Fibroblast of skin of left quadriceps (primary cell): ENCODE measurements at regions not wholly inside any gene's neighbourhood (a gene's known extent, or its start where the extent isn't known, plus 50 kb on each side); places are given as distances from the start of the nearest gene placed in this dataset.

Experiments
- DNase-seq, 2 experiments: peaks; one replicate each; pipeline ENCODE4 v3.0.0-alpha.2; 2013; ENCODE audit warnings: low read depth in 2 of 2

DNA sequence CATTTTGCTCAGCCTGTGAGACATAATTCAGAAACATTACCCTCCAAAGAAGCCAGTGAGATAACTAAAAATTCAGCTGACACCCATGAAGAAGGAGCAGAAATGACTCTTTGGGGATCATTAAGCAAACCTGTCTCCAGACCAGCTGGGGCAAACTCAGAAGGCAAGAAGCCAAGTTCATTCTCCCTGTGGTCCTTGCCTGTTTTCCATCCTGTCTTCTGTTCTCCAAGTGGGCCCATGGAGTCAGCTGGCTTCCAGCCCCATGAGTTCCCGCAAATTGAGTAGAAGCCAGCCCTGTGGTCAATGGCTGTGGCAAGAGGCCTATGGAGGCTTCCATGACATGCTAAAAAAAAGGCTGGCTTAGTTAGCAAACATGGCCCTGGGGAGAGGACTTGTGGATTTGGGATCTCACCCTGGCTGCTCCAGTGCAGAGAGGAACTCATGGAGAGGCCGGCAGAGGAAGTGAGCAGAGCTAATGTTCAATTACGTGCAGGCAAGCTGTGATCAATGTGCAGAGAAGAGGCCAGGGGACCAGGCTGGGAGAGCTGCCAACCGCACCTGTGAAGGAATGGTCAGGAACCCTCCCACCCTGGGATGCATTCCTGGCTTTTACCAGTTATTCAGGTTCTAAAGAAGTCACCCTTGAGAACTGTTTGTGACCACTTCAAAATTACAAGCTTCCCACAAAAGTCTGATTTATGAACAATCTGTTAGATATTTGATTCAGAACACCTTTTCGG is 229.1 kb downstream of the TSHZ3 start:
- no peak for DNase-seq

DNA sequence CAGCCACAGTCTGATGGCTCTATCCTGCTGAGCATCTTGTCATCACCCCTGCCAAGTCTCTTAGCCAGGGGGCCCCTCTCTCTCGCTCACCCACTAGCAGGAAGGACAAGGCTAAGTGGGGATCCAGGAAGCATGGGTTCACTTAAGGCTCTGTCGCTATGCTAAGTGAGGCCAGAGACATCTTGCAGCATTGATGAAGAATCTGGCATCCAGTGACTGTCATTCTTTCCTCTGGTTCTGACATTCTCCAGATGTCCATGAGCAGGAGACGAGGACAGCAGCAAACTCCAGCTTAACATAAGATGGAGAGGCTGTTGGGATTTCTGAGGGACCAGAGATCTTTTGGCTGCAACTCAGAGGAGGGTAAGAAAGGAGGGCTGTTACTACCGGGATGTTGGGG is 230.2 kb downstream of the TSHZ3 start:
- no peak for DNase-seq

DNA sequence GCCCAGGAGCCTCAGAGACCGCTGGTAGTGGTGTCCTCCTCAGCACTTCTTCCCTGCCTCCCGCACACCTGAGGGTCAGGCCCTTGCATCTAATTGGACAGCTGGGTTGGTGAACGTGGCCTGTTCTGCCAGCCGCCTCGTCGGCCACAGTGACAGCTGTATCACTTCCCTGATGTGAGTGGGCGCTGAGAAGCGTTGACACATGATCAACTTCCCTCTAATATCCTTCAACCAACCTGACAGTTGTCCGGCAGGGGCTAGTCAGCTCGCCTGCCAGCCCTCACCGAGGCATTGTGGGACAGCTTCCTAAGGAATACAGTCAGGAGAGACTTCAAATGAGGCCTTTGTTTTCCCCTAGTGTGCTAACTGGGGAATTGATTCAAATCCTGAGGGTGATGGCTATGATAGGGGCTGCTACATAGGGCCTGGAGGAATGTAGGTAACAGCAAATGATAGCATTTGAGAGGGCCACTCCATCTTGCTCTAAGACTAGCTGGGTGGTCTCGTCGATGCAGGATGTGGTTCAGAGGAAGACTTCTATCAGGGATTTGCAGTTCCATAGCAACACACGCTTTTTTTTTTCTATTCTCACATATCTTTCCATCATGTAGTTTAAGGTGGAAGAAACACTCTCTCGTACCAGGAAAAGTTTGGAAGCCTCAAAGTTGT is 230.8 kb downstream of the TSHZ3 start:
- DNase-seq = no peak

DNA sequence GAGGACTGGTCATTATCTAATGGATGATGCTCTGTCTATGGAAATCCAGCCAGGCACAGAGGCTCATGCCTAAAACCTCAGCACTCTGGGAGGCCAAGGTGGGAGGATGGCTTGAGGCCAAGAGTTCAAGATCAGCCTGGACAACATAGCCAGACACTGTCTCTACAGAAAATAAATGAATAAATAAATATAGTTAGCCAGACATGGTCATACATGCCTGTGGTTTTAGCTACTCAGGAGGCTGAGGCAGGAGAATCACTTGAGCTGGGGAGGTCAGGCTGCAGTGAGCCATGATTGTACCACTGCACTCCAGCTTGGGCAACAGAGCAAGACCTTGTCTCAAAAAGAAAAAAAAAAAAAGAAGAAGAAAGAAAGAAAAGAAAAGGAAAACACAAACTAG is 234.7 kb downstream of the TSHZ3 start:
- DNase-seq = no peak

DNA sequence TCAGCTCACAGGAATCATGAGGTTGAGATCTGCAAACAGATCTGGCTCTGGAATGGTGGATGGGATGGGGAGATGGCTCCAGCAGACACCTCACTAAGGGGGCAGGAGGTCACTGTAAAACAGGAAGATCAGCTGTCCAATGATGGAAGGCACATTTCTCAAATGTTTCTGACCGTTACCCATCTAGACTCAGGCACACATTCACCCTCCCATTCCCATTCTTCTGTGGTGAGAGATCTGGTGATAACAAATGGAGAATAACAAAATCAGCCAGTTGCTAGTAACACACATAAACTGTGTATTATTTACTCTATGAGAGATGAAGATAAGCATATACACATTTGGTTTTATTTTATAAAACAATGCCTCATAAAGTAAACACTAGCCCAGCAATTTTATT is 235.9 kb downstream of the TSHZ3 start:
- no peak for DNase-seq

DNA sequence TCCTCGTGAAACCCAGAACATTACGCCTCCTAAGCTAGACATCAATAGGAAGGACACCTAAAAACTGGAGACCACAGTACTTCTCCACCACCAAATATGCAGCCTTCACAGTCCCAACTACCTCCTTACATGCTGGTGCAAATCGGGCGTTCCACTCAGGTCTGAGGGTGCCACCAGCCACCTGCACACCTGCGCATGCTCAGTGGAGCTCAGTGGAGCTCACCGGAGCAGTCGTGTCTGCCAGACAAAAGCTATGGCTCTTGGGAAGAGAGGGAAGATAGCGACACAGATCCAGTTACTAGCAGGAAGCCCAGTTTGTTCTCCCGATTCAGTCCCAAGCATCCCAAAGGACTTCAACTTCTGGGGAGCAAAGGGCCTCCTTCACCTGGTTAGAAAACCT is 237.1 kb downstream of the TSHZ3 start:
- DNase-seq = no peak

DNA sequence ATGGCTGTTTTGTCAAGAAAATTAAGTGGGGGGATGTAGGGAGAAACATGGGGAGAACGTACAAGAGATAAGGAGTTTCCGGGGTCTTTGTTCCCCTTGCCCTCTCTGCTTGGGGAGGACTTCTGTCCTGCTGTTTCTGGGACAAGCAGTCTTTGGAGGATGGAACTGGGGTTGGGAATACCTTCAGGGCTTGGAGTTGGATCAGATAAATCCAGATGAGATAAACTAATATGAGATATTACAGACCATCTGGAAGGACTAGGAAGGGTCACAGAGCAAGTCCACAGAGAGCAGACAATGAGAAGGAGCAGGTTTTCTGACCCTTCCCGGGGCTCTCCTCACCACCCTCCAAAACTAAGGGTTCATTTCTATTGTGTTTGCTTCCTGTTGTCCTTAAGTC is 237.5 kb downstream of the TSHZ3 start:
- no peak for DNase-seq

DNA sequence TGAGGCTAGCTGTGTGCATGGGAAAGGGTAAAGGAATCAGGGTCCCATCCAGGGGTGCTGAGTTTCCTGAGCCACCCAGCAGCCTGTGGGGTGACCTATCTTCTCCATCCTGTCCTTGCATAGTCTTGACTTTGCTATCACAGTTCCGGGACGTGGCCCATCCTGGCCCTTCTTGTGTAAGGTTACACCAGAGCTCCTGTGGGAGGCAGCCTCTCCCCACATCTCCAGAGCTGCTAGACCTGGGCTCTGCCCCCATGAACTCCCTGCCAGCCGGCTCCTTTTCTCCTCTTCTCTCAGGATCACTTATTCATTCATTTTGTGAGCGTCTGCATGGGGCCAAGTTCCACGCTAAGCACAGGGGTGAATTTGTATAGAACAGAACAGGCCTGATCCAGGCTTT is 238.9 kb downstream of the TSHZ3 start:
- no peak for DNase-seq

DNA sequence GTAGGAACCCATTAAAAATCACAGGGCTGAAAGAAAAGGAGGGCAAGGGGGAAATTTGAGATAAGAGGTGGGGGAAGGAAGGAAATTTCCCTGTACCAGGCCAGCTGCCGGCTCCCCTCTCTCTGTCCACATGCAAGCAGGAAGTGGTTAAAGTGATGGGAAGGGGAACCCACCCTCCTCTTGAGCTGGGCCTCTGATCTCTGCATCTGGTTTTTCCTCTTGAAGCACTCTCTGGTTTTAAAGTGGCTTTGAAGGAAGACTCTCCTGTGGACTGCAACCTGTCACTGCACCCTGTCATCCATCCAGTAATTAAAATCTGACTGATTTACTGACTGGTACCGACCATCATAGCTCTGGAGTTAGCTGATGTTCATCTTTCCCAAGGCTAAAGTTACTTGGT is 239.6 kb downstream of the TSHZ3 start:
- no peak for DNase-seq

DNA sequence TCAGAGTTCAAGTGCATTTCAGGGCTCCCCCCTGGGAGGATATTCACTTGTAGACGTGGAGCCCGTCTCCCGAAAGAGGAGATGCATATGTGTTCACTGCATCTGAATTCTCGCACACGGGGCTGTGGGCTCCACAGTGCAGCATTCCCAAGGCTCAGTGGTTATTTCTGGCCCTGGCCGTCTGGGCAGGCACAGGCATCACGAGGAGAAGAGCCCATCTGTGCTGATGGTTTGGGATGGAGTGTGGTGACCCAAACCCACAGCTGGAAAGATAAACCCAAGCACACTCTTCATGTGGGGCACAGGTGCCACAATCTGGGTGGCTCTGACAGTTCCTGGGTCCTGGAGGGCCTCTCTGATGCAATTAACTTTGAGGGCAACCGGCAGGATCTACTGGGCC is 242.1 kb downstream of the TSHZ3 start:
- no peak for DNase-seq

DNA sequence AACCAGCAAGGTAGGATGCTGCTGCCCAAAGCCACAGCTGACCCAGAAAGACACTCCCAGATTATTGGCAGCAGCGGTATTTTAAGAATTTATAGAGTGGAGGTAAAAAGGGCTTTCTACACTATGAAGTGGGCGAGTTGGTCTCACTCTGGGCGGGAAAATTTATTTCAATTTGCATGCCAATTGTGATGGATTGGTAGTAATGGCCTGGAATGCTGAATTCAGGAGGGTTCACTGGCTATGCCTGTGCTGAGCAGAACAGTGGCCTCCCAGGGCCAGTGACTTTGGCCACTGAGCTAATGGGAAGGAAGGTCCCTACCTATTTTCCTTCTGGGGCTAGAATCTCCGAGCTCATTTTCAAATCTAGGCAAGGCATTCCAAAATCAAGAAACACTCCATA is 243.5 kb downstream of the TSHZ3 start:
- DNase-seq = no peak

DNA sequence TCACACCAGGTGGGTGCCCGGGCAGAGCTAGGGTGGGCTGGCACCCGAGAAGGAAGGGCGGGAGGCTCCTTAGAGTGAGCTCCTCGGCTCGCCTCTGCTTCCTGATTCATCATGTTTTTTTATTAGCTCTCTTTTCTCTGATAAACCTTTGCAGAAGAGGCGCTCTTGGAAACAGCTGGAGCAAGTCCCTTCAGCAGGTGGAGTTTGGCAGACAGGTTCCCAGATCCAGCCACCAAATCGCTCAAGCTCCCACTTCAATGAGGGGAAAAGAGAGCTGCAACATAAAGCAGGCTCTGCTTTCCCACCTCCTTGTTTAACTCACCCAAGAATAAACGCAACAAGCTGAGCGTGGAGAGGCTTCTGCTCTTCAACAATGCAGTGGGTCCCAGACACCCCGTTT is 244.8 kb downstream of the TSHZ3 start:
- DNase-seq = no peak

DNA sequence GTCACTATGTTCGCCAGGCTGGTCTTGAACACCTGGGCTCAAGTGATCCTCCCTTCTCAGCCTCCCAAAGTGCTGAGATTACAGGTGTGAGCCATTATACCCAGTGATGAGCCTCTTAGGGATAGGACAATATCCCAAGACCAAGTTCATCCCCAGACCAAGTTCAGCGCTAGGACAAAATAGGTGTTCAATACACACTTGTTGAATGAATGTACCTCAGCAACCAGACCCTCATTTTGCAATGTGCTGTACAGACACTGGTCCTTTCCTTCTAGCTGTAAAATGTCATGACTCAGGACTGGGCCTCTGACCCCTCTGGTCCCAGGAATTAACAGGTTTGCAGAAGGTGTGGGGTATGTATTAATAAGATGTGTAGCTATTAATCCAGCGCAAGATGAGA is 246.0 kb downstream of the TSHZ3 start:
- no peak for DNase-seq

DNA sequence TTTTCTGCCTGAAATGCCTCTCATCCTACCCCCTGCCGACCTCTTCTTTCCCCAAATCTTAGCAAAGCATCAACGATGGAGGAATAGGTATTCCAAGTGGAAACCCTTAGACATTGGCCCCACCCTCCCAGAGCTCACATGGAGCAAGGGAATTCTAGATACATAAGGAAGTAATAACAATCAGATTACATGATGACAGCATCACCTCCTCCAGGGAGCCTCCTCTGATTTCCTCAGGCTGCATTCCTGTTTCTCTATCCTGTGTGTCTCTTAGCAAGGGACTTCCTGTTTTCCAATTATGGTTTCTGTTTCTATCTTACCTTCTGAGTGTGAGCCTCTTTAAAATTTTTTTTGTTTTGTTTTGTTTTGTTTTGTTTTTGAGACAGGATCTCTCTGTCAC is 246.6 kb downstream of the TSHZ3 start:
- DNase-seq = no peak

DNA sequence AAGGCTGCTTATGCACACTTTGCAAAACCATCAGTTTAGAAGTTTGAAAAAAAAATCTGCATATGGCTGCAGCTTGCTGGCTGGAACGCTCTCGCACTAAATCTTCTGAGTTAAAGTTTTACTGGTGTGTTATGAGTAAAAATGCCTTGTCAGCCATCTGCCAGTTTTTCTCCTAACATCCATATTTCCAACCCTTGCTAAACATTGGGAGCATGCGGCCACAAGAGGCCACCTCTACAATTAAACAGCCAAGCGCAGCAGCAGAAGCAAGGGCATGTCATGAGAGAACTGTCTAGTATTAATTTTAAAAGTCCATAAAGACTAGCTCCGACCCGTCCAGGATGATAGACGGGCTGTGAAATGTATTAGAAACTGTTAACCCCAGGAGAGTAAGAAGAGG is 248.3 kb downstream of the TSHZ3 start:
- peak in 1 of 2 experiments; percentile 36 for DNase-seq

DNA sequence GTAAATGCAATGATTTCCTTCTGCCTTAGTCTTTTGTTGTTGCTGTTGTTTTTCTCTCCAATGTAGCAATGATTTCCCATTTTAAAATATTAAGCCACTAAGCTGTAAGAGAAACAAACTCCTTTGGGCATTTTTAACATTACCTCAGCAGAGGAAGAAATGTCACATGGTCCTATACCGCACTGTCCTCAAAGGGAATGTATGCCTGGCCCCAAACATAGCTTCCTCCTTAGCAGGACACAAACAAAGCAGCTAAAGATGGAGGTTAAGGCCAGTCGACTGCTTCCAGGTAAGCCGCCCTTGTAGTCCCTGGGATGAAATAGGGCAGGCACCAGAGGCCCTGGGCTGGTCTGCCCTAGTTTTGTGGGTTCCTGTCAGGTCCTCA is 249.0 kb downstream of the TSHZ3 start:
- DNase-seq = no peak

DNA sequence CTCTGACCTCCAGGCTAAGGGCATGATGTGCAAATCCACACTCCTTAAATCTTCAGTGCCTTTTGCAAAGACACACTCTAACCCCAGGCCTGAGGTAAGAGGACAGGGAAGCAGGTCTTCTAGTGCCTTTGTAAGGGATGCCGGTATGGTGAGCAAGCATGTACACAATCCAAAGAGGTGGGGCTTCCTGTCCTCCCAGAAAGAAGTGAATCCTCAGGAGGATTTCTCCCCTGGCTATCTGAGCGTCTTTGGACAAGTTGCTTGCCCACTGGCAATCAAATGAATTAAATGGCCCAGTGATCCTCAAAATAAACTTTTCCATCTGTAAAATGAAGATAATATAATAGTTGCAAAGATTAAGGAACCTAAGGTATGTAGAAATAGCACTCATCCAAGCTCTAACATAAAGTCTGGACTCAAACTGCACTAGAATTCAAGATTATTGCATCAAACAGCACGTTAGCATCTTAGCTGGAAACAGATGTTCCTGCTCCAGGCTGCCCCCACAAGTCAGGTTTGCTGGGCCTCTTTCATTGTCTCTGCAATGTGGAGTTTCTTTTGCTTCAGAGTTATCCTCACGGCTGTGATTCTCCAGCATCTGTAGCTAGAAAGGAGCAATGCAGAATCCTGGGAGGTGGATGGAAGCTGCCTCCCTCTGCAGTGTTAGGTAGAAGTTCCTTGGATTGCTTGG is 249.6 kb downstream of the TSHZ3 start:
- peak; percentile 63 for DNase-seq

DNA sequence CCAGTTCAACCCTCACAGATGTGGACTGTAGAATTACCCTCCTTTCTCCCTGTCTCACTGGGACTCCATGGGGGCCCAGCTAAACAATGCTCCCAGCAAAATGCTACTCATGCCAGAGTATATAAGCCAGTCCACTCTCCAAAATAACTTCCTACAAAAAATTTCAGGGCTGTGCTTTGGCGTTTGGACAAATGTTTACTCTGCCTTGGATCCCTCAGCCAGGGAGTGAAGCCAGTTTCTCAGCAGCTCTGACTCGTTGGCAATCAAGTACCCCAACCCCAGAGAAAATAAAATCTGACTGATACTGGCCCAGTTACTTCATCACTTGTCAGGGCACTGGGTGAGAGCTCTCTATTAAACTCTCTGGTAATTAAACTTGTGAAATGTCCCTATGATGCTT is 250.4 kb downstream of the TSHZ3 start:
- no peak for DNase-seq

DNA sequence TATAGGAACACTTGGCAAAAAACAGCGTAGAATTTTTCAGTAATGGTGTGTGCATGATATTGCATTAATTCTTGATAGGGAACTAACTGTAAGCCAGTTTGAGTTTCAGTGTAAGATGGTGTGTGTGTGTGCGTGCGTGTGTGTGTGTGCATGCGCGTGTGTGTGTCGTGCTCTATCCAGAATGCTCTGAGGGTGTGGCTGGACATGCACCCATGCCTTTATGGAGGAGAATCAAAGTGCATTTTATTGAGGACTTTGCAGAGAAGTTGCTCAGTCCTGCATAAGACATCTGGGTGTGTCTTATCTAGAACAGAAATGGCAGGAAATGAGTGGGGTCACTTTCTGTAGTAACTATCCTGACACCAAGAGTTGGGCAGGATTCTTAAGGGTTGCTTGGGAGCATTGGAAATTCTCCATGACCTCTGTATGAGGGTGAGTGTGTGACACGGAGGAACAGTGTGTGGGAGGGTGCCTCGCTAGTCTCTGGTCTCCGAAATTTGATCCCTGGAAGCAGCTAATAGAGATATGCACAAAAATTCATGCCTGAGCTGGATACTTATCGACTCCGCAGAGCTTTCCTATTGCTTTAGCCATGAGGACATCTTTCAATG is 252.2 kb downstream of the TSHZ3 start:
- no peak for DNase-seq

DNA sequence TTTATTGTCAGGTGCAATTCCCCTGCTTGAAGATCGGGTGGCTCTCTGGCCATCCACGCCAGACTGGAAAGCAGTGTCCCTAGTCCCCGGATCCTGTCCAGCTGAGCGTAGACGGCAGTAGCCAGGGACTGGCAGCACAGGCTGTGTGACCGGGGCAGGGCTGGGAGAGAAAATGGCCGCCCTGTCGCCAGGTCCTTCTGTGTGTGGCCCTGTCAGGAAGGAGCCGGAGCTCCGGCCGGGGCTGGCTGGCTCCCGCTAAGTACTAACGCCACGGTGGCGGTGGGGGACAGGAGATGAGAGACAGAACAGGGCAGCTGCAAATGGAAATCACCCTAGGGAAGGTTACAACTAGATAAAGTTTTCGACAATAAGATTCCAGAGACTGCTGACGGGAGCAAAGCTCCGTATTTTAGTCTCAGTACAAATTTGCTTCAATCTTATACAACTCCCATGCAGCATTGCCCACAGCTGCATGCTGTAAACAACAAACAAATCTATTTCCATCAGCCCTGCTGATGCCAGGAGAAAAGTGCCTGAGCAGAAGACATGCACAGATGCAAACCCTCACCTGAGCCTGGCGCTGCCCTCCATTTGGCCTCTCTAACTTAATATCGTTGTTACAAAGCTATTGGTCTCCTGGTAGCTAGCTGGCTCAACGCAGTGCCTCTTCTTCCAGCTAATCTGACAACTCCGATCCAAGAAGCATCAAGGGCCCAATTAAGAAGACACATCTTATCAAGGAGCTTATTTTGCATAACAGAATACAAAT is 253.0 kb downstream of the TSHZ3 start:
- no peak for DNase-seq

DNA sequence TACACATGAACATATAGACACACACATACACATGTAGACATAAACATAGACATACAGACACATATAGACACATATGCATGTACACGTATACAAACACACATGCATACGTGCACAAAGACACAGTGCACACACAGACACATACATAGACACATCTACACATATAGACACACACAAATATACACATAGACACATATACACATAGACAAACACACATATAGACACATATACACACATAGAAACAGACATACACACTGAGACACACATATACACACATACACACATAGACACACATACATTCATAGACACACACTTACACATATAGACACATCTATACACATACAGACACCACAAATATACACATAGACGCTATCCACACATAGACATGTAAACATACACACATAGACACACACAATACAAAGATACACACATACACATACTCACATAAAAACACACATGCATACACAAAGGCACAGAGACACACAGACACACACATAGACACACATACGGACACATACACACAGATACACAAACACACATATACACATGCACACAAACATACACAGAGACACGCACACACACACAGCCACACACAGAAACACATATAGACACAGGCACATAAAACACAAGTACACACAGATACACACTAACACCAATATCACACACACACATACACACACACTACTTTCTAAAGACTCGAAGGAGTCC is 254.0 kb downstream of the TSHZ3 start:
- no peak for DNase-seq
